Endothelial cell of umbilical vein (primary cell): ENCODE measurements at regions not wholly inside any gene's neighbourhood (a gene's known extent, or its start where the extent isn't known, plus 50 kb on each side); places are given as distances from the start of the nearest gene placed in this dataset.

Source experiments
- CTCF ChIP-seq, 2 donors: IDR thresholded peaks; 1 replicate in 1 of 2; 2 replicates in 1 of 2; pipeline ENCODE4 v1.5.1; 2011; ENCODE audit warnings: low read length in 2 of 2, mild to moderate bottlenecking in 2 of 2, moderate library complexity in 2 of 2, control low read depth in 1 of 2, inconsistent platforms in 1 of 2, low read depth in 1 of 2; ENCODE audit not compliant: insufficient read depth in 1 of 2; ENCODE audit errors: extremely low read depth in 1 of 2
- EZH2 ChIP-seq: IDR thresholded peaks from 2 replicates; pipeline ENCODE4 v1.6.1; 2012; ENCODE audit warnings: borderline replicate concordance, low read depth, mild to moderate bottlenecking, moderate library complexity, low read length, inconsistent platforms; ENCODE audit not compliant: severe bottlenecking
- FOS ChIP-seq: IDR thresholded peaks from 2 replicates; pipeline ENCODE4 v1.6.1; 2011; ENCODE audit warnings: mild to moderate bottlenecking, low read length, moderate library complexity, borderline replicate concordance; ENCODE audit not compliant: insufficient read depth
- GATA2 ChIP-seq: IDR thresholded peaks from 2 replicates; pipeline ENCODE4 v1.7.0; 2011; ENCODE audit warnings: low read depth, mild to moderate bottlenecking, moderate library complexity, mixed read lengths, low read length; ENCODE audit not compliant: insufficient read length, insufficient read depth
- JUN ChIP-seq: IDR thresholded peaks from 2 replicates; pipeline ENCODE4 v1.6.1; 2011; ENCODE audit warnings: borderline replicate concordance, low read depth; ENCODE audit not compliant: insufficient read length, insufficient read depth
- MYC ChIP-seq: IDR thresholded peaks from one replicate; pipeline ENCODE4 v1.6.1; 2011; ENCODE audit warnings: mild to moderate bottlenecking, low read depth, low read length
- POLR2A ChIP-seq: IDR thresholded peaks from 2 replicates; pipeline ENCODE4 v1.6.1; 2012; ENCODE audit warnings: low read depth, mild to moderate bottlenecking, control low read depth, low read length
- POLR2AphosphoS5 ChIP-seq: IDR thresholded peaks from 2 replicates; pipeline ENCODE4 v1.6.1; 2012; ENCODE audit warnings: low read depth, mild to moderate bottlenecking, control low read depth, low read length, moderate library complexity; ENCODE audit not compliant: insufficient read depth
- TF ChIP-seq, protein P1 (sequence below): IDR thresholded peaks from 2 replicates; pipeline ENCODE4 v1.6.1; 2011; ENCODE audit not compliant: insufficient read depth, insufficient read length

GRCh38 chr13:103451656-103452055 is 385.4 kb upstream of the SLC10A2 start:
- TF ChIP-seq CTCF (IDR thresholded peaks at IDR 0.05; ENCODE audit: extremely low read depth in 1 of 2, insufficient read depth in 1 of 2, low read depth in 1 of 2, low read length in 2 of 2) (no peak), POLR2AphosphoS5 (no peak), POLR2A (no peak), EZH2 (no peak), GATA2 (no peak), MYC (no peak), JUN (no peak), FOS (no peak)
- TF ChIP-seq, protein P1, sequence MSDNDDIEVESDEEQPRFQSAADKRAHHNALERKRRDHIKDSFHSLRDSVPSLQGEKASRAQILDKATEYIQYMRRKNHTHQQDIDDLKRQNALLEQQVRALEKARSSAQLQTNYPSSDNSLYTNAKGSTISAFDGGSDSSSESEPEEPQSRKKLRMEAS = no peak
